Body of pancreas (tissue), 4 donors: ENCODE measurements at regions not wholly inside any gene's neighbourhood (a gene's known extent, or its start where the extent isn't known, plus 50 kb on each side); places are given as distances from the start of the nearest gene placed in this dataset.

Experiments
- ATAC-seq: fragments of 150-250 bp; one replicate; pipeline ENCODE4 v1.9.1; 2016
- DNase-seq, 4 donors: peaks; one replicate each; pipeline ENCODE4 v3.0.0-alpha.2; 2019
- H3K27ac ChIP-seq, 4 donors: fragments of 200-600 bp; sonication (generic); 1 replicate in 3 of 4; 2 replicates in 1 of 4; pipeline versions ENCODE4 v1.5.1 to v1.6.1; 2016 to 2019; ENCODE audit warnings: mild to moderate bottlenecking in 1 of 4, mixed read lengths in 1 of 4, moderate library complexity in 1 of 4
- H3K27me3 ChIP-seq, 2 donors: fragments of 200-600 bp; sonication (generic); one replicate each; pipeline ENCODE4 v1.6.0; 2016; ENCODE audit warnings: mild to moderate bottlenecking in 1 of 2
- H3K36me3 ChIP-seq, 2 donors: fragments of 200-600 bp; sonication (generic); replicated peaks in 1 of 2; 2 replicates each; pipeline ENCODE4 v1.5.1; 2016; ENCODE audit warnings: low read depth in 2 of 2; ENCODE audit not compliant: insufficient read depth in 1 of 2
- H3K4me1 ChIP-seq: fragments of 200-600 bp; sonication (generic); one replicate; pipeline ENCODE4 v1.6.0; 2016
- H3K4me3 ChIP-seq, 2 donors: fragments of 200-600 bp; sonication (generic); 1 replicate in 1 of 2; 2 replicates in 1 of 2; pipeline ENCODE4 v1.5.1; 2016 to 2019
- H3K9me3 ChIP-seq, 3 donors: fragments of 200-600 bp; sonication (generic); 1 replicate in 2 of 3; 2 replicates in 1 of 3; pipeline ENCODE4 v1.5.1; 2016
- CTCF ChIP-seq, 7 experiments: fragments of 450-650 bp in 4 of 7; fragments of 200-600 bp in 3 of 7; sonication (generic) in 3 of 7; IDR thresholded peaks; one replicate each; pipeline ENCODE4 v1.5.1; 2016 to 2019; ENCODE audit warnings: antibody characterized with exemption in 7 of 7
- POLR2A ChIP-seq, 3 donors: fragments of 450-650 bp; IDR thresholded peaks; one replicate each; pipeline ENCODE4 v1.6.1; 2016; ENCODE audit warnings: antibody characterized with exemption in 3 of 3, mild to moderate bottlenecking in 2 of 3
- WGBS, 2 donors: methylation state at CpG; one replicate each; pipeline ENCODE4 v1.1.5; 2017; 5-methylcytosine and 5-hydroxymethylcytosine counted together
- intact Hi-C: fragments of 100-400 bp; cut with DNase I; formaldehyde crosslinking; loops from one replicate; pipeline ENCODE4 v1.15.1; 2023

DNA sequence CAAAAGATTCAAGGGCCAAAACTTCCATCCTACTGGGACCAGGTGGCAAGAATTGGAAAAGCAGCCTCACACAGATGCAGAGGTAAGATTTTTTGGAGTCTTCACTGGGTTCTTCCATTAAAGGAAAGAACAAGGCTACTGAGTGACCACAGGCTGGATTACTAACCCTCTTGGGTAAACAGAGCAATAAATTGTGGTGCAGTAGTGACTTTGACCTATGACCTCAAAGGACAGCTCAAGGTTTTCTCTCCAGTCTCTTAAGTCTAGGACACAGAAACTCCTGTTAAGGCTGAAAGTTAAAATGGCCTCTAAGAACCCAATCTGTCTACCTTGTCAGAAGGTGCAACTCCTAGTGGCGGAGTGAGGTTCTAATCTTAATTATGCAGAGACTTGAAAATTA lies 464.9 kb downstream of the SMARCA1 start:
- no peaks in the 10 kb centered on the region for H3K36me3 ChIP-seq
- intact Hi-C loops, result no loop called here
- no peak for ATAC-seq
- H3K9me3 ChIP-seq, result no peaks in the 10 kb centered on the region
- H3K4me1 ChIP-seq, result no peaks in the 10 kb centered on the region
- DNase-seq, result no peak
- TF ChIP-seq CTCF (IDR thresholded peaks at IDR 0.05), result no peak
- TF ChIP-seq POLR2A (IDR thresholded peaks at IDR 0.05), result no peak
- no peak overlapping the region for H3K4me3 ChIP-seq
- 71 to 92% methylated on average over 1 of the region's 1 CpG for WGBS, 2 donors
- H3K27ac ChIP-seq, result no peak overlapping the region
- H3K27me3 ChIP-seq, result no peaks in the 10 kb centered on the region

- 70 to 72% methylated on average over 10 to 11 of the region's 11 CpGs for WGBS, 2 donors
- Histone ChIP-seq H3K27me3 (no peaks in the 10 kb centered on the region), H3K4me1 (no peaks in the 10 kb centered on the region), H3K27ac (no peak overlapping the region), H3K4me3 (no peak overlapping the region), H3K36me3 (no peaks in the 10 kb centered on the region), H3K9me3 (no peaks in the 10 kb centered on the region)
- DNase-seq, result no peak
- no peak for TF ChIP-seq POLR2A (IDR thresholded peaks at IDR 0.05)
- TF ChIP-seq CTCF (IDR thresholded peaks at IDR 0.05), result no peak
- ATAC-seq, result no peak
- intact Hi-C loops, result no loop called here
Observed at GRCh38 chrX:129043138-129043537, 480.2 kb downstream of the SMARCA1 start.

DNA sequence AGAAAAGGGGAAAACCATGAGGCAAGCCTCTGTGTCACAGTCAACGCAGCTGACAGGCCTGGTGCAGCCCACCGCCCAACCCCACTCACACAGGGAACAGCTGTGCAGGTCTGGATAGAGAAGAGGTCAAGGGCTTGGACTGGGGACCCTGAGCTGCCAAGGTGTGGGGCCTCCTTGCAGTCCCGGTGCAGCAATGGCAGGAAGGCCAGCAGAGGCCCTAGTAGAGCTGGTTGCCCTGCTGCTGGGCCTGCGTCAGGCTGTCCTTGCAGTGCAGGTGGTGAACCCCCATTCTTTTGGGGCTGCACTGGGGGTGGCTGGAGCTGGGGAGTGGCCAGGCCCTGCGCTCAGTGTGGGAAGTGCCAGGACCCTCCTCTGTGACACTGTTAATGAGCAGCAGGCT lies 482.0 kb downstream of the SMARCA1 start:
- intact Hi-C loops, result no loop called here
- H3K27ac ChIP-seq, result no peak overlapping the region
- H3K27me3 ChIP-seq, result no peaks in the 10 kb centered on the region
- H3K9me3 ChIP-seq, result no peaks in the 10 kb centered on the region
- no peaks in the 10 kb centered on the region for H3K36me3 ChIP-seq
- TF ChIP-seq CTCF (IDR thresholded peaks at IDR 0.05) (no peak), POLR2A (IDR thresholded peaks at IDR 0.05) (no peak)
- no peak overlapping the region for H3K4me3 ChIP-seq
- 81% methylated on average over 4 of the region's 5 CpGs; no CpG with 5 or more reads in 1 of the 2 donors for WGBS, 2 donors
- ATAC-seq, result no peak
- no peaks in the 10 kb centered on the region for H3K4me1 ChIP-seq
- DNase-seq, result no peak

GRCh38 chrX:129040124-129040523 lies 483.2 kb downstream of the SMARCA1 start:
- Histone ChIP-seq H3K9me3 (no peaks in the 10 kb centered on the region), H3K27ac (no peak overlapping the region), H3K4me3 (no peak overlapping the region), H3K4me1 (peaks cover 4% of the 10 kb centered on the region), H3K27me3 (no peaks in the 10 kb centered on the region), H3K36me3 (no peaks in the 10 kb centered on the region)
- DNase-seq (no peak), ATAC-seq (no peak)
- intact Hi-C loops, result no loop called here
- TF ChIP-seq POLR2A (IDR thresholded peaks at IDR 0.05) (no peak), CTCF (IDR thresholded peaks at IDR 0.05) (no peak)
- WGBS, 2 donors, result 68 to 72% methylated on average over 5 of the region's 5 CpGs

DNA sequence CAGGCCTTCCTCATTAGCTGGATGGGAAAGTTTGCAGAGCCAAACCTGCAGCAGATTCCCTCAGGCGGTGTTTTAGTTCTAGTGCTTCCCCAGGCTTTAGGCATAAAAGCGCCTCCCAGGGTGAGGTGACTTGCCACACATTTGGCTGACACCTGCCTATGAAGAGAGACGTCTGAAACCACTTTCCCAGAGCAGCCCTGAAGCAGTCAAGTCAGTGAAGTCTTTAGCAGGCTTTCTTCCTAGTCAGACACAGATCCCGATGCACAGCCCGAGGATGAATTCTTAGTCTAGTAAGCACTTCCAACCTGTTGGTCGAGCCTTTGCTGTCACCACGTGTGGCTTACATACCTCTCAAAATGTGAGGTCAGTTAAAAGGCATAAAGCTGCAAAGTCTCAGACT lies 484.1 kb downstream of the SMARCA1 start:
- no peak for TF ChIP-seq CTCF (IDR thresholded peaks at IDR 0.05)
- no peak for TF ChIP-seq POLR2A (IDR thresholded peaks at IDR 0.05)
- Histone ChIP-seq H3K9me3 (no peaks in the 10 kb centered on the region), H3K4me3 (no peak overlapping the region), H3K27ac (no peak overlapping the region), H3K4me1 (peaks cover 4% of the 10 kb centered on the region), H3K27me3 (no peaks in the 10 kb centered on the region), H3K36me3 (no peaks in the 10 kb centered on the region)
- 80% methylated on average over 2 to 7 of the region's 7 CpGs for WGBS, 2 donors
- intact Hi-C loops, result no loop called here
- no peak for DNase-seq
- ATAC-seq, result no peak
